ENCODE measurements at regions not wholly inside any gene's neighbourhood (a gene's known extent, or its start where the extent isn't known, plus 50 kb on each side); places are given as distances from the start of the nearest gene placed in this dataset.
"Not testable (repeated sequence)": the region's sequence is repeated elsewhere in the genome, so short reads cannot be mapped to it uniquely, and the experiment has no call there.

GRCh38 chr7:81066797-81067196, 147.9 kb upstream of the SEMA3C start:
- ATAC-seq = no peak
- Histone ChIP-seq H3K27ac (no peak overlapping the region), H3K4me3 (no peak overlapping the region), H3K9me3 (no peaks in the 10 kb centered on the region), H3K4me1 (no peaks in the 10 kb centered on the region), H3K27me3 (no peaks in the 10 kb centered on the region), H3K36me3 (no peaks in the 10 kb centered on the region)
- DNase-seq = no peak
- no peak for TF ChIP-seq CTCF (IDR thresholded peaks at IDR 0.05)
- intact Hi-C loops (cut with DNase I) = no loop called here

- H3K27ac ChIP-seq = no peak overlapping the region
- no peaks in the 10 kb centered on the region for H3K27me3 ChIP-seq
- no peak overlapping the region for H3K4me3 ChIP-seq
- intact Hi-C loops (cut with DNase I) = no loop called here
- H3K36me3 ChIP-seq = no peaks in the 10 kb centered on the region
- no peak for ATAC-seq
- no peaks in the 10 kb centered on the region for H3K4me1 ChIP-seq
- DNase-seq = no peak
- TF ChIP-seq CTCF (IDR thresholded peaks at IDR 0.05) = no peak
- H3K9me3 ChIP-seq = no peaks in the 10 kb centered on the region
These were observed 145.6 kb upstream of the SEMA3C start for GRCh38 chr7:81064426-81064825.

- DNase-seq = no peak
- no peak for TF ChIP-seq CTCF (IDR thresholded peaks at IDR 0.05)
- intact Hi-C loops (cut with DNase I) = no loop called here
- Histone ChIP-seq H3K36me3 (no peaks in the 10 kb centered on the region), H3K27ac (no peak overlapping the region), H3K9me3 (no peaks in the 10 kb centered on the region), H3K27me3 (no peaks in the 10 kb centered on the region), H3K4me3 (no peak overlapping the region), H3K4me1 (no peaks in the 10 kb centered on the region)
- no peak for ATAC-seq
These were observed 143.9 kb upstream of the SEMA3C start for GRCh38 chr7:81062755-81063154.

GRCh38 chr7:81057469-81057868, 138.6 kb upstream of the SEMA3C start:
- intact Hi-C loops (cut with DNase I); H3K4me1 ChIP-seq; H3K36me3 ChIP-seq; H3K27ac ChIP-seq; DNase-seq; H3K4me3 ChIP-seq; H3K9me3 ChIP-seq; H3K27me3 ChIP-seq; ATAC-seq: not testable (repeated sequence)

GRCh38 chr7:81053623-81054022, 134.8 kb upstream of the SEMA3C start:
- no peaks in the 10 kb centered on the region for H3K36me3 ChIP-seq
- no peaks in the 10 kb centered on the region for H3K9me3 ChIP-seq
- no peaks in the 10 kb centered on the region for H3K27me3 ChIP-seq
- intact Hi-C loops (cut with DNase I) = no loop called here
- no peak for TF ChIP-seq CTCF (IDR thresholded peaks at IDR 0.05)
- H3K4me1 ChIP-seq = no peaks in the 10 kb centered on the region
- DNase-seq (no peak), ATAC-seq (no peak)
- H3K4me3 ChIP-seq = no peak overlapping the region
- no peak overlapping the region for H3K27ac ChIP-seq

- Histone ChIP-seq H3K4me3 (no peak overlapping the region), H3K4me1 (no peaks in the 10 kb centered on the region), H3K27me3 (no peaks in the 10 kb centered on the region), H3K27ac (no peak overlapping the region), H3K36me3 (no peaks in the 10 kb centered on the region), H3K9me3 (no peaks in the 10 kb centered on the region)
- DNase-seq (no peak), ATAC-seq (no peak)
- no peak for TF ChIP-seq CTCF (IDR thresholded peaks at IDR 0.05)
- intact Hi-C loops (cut with DNase I) = no loop called here
These were observed 133.1 kb upstream of the SEMA3C start for GRCh38 chr7:81051811-81052413.
